Fibroblast of skin of right quadriceps (primary cell): ENCODE measurements at regions not wholly inside any gene's neighbourhood (a gene's known extent, or its start where the extent isn't known, plus 50 kb on each side); places are given as distances from the start of the nearest gene placed in this dataset.
"Not testable (repeated sequence)": the region's sequence is repeated elsewhere in the genome, so short reads cannot be mapped to it uniquely, and the experiment has no call there.

Source experiments
- DNase-seq: peaks from one replicate; pipeline ENCODE4 v3.0.0-alpha.2; 2013

DNA sequence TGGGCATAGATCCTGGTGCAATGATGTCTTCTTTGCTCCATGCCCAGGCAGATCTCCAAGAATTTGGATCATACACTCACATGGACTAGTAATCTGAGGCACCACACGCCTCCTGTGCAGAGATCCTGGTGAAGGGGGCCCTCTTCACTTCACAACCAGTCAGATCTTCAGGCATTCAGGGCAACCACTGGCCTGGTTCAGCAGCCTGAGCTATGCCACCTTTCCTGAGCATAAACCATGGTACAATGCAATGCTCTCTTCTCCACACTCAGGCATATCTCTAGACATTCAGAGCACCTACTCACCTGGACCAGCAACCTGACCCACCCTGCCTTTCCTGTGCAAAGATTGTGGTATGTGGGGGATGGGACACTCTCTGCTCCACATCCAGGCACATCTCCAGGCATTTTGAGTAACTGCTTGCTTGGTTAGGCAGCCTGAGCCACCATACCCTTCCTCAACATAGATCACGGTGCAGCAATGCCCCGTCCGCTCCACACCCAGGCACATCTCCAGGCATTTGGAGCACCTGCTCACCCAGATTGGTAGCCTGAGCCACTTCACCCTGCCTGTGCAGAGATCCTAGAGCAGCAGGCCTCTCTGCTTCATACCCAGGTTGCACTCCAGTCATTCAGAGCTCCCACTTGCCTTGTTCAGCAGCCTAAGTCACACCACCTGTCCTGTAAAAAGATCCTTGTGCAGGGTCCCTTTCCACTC lies 532.2 kb upstream of the STEAP1 start:
- no peak for DNase-seq

DNA sequence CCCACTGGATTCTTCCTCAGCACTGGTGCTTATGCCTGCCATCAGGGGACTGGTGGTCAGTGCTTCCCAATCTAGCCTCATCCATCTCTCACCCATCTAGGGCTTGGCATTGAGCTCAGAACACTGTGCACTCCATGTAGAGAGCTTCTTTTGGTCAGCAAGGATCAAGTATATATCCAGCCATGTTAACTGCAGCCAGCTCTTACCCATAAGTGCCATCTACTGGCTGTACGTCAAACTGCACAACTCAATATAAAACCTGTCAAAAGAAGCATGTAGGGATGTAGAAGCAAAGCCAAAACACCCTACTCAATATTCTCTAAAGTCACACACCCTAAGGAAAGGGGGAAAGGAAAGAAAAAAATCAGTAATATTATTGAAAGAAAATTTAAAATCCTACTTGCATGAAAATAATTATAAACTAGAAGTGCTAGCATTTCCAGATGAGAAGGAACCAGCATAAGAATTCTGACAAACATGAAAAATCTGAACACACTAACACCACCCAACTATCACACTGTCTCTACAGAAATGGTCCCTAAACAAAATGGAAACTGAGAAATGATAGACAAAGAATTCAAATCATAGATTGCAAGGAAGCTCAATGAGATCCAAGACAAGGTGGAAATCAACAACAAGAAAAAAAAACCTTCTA lies 531.1 kb upstream of the STEAP1 start:
- DNase-seq = peak; percentile 43

DNA sequence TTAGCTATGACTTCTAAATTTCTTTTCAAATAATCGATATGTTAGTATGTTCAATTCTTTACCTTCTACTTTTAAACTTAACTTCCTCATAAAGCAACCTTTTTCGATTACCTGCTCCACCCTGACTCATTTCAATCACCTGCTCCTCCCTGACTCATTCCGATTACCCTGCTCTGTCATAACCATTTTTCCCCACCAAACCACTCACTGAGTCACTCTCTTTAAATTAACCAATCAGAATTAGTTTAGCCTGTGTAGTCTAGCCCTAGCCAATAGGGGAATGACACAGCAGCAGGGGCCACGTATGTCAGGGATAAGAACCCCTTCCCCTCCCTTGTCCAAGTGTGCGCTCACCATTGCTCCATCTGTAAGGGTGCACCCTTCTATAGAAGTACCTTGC lies 530.1 kb upstream of the STEAP1 start:
- DNase-seq = not testable (repeated sequence)

DNA sequence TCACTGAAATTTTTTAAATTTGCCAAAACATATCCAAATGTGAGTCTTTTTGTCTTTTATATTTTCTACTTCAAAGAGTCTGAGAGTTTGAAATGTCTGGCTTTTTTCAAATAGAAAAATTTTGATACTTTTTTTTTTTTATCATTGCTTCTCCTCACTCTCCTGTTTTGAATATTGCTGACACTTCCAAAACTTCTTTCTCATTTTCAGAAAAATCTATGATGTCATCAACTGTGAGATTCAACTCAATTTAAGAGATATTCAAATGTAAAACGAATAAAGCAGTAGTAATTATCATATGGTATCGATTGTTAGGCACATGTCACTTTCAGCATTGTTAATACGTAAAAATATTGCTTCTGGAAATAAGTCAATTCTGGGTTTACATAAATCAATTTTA lies 505.8 kb upstream of the STEAP1 start:
- DNase-seq = no peak

DNA sequence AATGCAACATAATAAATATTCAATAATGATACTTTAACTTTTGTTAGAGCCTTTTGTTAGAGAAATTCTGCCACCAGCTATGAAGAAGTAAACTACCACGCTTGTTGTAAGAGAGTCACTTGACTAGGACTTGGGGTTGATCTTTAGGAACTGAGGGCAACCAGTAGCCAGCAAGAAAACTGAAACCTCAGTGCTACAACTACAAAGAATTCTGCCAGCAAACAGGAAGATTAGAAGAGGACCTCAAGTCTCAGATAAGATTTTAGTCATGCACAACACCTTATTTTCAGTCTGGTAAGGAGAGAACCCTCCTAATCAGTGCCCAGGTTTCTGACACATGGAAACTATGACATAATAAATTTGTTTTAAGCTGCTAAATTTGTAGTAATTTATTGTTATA lies 498.3 kb upstream of the STEAP1 start:
- no peak for DNase-seq

DNA sequence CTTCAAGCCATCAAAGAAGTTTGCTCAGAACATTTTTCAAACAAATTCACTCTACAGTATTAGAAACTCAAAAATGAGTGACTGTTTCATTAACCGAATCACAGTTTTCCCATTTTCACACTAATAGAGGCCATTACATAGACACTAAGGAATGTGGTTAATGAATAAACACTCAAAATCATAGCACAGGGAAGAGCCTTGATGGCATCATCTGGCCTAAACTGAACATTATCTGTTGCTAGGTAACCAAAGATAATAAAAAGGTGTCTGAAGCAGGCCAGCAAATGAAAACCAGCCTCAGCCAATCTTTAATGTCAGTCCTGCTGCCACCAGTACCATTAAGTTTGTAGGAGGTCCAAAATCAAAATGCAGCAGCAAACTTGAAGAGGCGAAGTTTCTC lies 492.4 kb upstream of the STEAP1 start:
- DNase-seq = no peak

DNA sequence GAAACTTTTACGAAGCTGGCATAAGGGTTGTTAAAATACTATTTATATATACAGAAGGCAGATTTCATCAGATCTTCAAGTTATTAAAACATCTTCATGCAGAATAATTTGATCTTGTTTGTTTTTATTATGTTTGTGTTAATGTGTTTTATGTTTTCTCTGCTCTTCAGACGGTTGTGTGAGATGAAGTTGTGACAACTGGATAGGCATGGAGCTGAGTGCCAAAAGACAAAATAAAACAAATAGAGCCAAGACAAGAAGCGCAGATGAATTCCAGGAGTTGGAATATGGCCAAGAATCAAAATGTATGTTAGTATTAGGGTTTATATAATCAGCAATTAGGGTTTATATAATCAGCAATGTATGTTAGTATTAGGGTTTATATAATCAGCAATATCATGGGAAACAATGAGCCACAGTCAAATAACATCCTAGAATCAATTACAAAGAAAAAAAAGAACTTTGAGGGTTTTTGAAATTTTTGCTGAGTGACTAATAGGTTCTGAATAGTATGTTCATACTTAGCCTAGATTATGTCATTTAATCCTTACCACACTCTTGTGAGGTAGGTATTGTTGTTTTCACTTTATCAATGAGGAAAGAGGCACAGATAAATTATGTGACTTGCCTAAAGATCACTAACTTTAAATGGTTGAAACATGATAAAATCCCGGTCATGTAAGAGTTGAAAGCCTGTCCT lies 488.0 kb upstream of the STEAP1 start:
- no peak for DNase-seq

DNA sequence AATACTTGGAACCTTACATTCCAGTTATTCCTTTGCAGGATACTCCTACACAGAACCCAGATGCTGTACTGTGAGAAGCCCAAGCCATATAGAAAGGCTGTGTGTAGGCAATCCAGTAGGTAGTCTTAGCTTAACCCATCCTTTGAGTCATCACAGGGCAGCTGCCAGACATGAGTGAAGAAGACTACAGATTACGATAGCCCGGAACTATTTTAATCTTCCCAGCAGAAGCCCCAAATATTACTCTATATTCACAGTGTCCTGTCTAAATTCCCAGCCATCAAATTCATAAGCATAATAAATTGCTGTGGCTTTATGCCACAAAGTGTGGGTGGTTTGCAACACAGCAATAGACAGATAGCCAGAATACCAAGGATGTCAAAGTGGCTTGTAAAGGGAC lies 474.1 kb upstream of the STEAP1 start:
- DNase-seq = no peak

DNA sequence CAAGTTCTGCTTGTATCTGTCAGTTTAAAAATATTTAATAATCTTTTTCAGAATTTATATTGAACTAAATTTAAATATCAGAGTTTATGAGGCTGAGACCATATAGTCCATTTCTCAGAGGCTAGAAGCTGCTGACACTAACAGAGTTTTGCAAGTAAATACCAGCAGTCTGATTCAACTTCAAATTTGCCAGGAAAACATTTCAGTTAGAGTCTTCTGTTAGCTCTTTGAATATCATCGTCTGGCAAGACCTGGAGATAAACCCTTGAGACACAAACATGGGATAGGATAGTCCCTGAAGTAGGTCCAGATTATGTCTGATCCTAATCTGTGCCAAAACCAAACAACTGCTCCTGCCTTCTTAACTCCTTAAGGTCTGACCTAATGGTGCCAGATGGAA lies 472.8 kb upstream of the STEAP1 start:
- no peak for DNase-seq

DNA sequence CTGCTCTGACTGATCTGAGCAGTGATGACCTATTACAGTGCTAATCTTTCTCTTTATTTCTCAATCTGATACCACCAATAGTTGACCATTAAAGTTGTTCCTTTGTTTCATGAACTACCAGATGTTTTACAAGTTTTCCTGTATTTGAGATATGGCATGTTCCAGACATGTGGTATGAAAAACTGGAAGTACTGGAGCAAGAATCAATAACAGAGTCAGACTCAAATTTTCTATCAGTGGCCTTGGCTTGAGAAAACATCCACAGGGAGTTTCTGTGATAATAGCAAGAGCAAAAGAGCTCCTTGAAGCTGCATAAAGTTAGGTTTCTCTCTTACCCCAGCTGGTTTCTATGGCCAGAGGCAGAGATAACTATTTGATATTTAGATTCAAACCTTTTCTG lies 469.0 kb upstream of the STEAP1 start:
- no peak for DNase-seq

DNA sequence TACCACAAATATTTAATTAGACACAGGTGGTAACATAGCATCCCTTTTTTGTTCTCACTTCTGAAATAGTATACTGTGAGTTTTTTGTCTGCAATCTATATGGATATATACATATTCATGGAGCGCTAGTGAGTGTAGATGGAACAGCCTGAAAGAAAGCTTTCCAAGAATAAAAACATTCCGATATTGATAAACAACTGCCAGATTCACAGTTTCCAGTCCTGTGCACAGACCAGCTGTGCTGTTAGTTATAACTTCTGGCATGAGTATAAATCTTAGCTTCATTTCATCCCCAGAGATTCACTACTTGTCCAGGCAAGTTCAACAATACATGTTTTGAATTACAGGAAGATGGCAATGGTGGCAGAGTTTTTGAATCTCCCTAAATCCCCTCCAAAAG lies 467.1 kb upstream of the STEAP1 start:
- DNase-seq = no peak

DNA sequence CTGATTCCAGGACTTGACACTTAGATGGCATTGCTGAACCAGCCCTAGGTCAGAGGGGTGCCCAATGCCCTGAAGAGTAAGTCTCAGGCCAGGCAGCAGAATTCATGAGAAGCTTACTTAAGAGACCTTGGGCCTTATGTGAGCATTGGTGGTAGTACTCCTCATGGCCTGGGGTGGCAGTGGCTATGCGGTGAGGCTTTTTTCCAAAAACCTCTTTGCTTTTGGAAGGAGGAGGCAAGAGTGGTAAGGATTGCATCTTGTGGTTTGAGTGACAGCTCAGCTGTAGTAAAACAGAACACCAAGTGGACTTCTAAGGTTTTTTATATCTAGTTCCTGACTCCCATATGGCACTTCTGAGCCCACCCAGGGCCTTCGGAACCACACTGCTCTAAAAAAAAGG lies 459.0 kb upstream of the STEAP1 start:
- no peak for DNase-seq

DNA sequence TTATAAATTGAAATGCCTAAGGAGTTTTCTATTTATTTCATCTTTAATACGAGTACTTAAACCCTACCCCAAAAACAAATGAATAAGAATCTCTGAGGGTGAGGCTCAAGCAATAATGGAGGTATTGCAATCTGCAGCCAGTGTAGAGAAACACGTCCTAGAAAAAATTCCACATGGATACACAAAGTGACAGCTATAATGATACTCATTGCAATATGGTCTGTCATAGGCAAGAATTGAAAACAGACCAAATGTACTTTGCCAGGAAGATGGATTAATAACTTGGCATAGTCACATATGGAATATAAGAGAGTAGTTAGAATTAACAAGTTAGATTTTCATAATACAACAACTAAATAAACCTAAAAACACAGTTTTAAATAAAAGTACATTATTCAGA lies 440.1 kb upstream of the STEAP1 start:
- DNase-seq = no peak

DNA sequence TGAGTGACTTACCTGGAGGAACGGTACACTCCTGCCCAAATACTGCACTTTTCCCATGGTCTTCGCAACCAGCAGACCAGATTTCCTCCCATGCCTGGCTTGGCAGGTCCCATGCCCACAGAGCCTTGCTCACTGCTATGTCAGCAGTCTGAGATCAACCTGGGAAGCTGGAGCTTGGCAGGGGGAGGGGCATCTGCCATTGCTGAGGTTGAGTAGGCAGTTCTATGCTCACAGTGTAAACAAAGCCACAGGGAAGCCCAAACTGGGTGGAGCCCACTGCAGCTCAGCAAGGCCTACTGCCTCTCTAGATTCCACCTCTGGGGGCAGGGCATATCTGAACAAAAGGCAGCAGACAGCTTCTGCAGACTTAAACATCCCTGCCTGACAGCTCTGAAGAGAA lies 435.3 kb upstream of the STEAP1 start:
- DNase-seq = not testable (repeated sequence)

DNA sequence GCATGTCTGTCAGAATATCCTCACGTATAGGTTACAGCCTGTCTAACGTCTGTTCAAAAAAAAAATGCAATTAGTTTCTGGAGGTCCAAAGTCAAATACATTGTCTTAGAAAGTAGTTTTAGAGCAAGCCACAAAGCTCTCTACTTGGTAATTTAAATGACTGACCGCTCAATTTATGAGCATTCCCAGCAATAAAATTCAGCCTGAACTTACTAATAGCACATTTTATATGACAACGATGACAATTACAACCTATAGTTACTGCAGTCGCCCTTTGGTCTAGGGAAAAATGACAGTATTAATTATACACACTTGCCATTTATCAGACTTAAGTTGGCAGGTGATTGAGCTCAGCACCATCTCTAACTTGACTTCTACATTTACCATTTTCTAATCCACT lies 425.8 kb upstream of the STEAP1 start:
- no peak for DNase-seq

DNA sequence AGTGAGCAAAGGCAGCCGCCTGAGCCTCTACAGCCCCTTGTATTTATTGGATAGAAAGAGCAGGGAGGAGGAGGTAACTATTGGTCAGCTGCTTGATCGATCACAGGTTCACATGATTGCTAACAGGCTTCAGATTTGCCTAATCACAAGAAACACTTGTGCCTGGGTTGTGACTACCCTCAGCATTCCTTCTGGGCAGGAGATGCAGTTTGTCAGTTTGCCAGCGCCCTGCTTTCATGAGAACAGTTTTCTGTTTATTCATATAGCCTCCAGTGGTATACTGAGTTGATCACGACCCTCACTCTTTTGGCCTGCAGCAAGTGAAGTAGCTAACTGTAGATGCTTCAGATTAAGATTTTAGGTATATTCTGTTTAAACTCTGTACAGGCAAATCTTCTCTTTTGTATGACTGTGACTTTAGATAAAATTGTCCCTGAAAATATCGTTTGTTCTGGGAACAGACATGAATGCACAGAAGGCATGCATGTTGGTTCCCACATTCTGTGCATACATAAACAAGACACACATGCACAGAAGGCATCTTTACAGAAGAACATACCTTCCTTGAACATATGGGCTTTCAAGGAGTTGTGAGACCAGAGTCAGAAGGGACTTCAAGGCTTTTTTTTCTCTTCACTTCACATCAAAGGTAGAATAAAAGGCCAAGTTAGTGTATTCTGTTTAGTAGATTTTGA lies 422.4 kb upstream of the STEAP1 start:
- no peak for DNase-seq

DNA sequence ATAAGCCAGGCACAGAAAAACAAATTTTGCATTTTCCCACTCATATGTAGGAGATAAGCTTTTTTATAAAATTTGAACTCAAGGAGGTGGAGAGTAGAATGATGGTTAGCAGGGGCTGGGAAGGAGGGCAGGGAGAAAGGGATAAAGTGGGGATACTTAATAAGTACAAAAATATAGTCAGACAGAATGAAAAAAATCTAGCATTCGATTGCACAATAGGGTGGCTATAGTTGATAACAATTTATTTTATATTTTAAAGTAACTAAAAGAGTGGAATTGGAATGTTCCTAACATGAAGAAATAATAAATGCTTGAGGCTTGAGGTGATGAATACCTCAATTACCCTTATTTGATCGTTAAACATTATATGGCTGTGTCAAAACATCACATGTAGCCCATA lies 415.7 kb upstream of the STEAP1 start:
- no peak for DNase-seq

DNA sequence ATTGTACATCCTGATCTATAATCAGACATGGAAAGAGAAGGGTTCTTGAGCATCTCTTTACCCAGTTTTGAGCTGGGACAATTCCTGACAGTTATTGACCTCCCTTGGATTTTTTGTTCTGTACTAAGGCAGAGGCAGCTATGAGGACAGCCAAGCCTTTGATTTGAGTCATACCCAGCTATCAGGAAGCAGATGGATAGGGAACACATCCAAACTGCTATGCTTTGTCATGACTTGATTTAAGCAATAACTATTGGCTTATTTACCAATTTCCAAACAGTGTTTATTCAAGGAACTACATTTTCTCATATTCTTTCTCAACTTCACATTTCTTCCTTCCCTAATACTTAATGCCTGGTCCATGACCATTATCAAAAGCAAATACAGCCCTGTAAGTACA lies 396.4 kb upstream of the STEAP1 start:
- DNase-seq = no peak

DNA sequence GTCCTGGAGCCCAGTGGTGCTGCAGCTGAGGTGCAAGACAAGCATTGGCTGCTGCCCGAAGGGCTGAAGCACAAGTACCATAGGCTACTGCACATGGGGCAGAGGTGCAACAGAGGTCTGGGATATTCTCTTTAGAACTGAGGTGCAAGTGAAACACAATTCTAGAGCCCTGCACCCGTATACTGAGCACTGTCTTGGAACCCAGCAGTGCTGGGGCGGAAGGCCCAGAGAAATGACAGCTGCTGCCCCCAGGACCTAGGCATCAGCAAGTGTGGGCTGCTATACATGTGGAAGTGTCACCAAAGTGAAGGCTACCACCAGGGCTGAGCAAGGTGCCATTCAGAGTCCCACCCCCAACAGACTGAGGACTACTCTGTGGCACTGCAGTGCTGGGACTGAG lies 393.6 kb upstream of the STEAP1 start:
- no peak for DNase-seq

DNA sequence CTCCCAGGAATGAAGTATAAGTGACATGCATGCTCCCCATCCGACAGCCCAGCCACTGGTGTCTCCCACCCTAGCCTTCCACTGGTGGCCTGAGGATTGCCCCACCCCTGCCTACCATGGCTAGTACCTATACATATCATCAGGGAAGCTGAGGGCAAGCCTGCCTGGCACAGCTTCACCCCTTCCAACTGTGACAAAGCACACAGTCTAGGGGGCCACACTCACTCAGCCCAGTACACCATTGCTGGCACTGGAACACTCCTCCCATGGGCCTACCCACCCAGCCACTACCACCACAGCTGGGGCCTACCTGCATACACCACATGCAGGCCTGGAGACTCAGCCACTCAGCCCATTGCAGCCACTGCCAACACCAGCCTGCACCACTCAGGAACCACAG lies 393.1 kb upstream of the STEAP1 start:
- no peak for DNase-seq

DNA sequence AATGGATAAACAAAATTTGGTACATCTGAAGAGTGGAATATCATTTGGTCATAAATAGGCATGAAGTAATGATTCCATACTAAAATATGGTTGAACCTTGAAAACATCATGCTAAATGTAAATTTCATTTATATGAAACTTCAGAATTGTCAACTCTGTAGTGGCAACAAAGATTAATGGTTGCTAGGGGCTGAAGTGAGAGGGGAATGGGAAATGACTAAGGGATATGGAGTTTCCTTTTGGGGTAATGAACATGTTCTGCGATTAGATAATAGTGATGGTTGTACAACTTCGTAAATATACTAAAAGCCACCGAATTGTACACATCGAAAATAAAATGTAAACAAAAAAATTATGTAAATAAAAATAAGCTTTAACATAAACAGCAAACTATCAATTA lies 384.1 kb upstream of the STEAP1 start:
- no peak for DNase-seq

DNA sequence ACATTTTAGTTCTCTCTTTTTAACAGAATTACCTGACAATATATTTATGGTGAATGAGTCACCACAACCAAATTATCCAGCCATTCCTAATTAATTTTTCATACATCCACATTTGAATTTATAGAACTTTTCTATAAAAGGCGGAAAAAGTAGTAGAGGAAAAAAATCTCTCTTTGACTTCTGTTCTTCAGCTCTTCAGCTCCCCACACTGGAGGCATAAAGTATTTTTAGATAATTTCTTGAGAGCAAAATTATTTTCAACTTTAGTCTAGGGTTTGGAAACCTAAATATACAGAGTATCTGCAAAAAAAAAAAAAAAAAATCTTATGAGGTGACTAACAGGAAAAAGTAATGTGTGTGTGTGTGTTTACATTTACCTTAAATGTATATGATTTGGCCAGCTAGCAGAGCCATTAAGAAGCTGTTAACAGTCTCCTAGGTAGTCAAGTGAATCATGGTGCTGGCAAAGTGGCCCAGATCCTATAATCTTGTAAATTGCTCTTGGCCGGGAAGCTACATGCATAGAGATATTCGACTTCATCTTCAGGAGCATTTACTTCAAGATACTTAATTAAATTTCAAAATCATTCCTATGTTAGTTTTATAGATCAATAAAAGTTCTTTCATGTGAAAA lies 383.1 kb upstream of the STEAP1 start:
- DNase-seq = no peak

DNA sequence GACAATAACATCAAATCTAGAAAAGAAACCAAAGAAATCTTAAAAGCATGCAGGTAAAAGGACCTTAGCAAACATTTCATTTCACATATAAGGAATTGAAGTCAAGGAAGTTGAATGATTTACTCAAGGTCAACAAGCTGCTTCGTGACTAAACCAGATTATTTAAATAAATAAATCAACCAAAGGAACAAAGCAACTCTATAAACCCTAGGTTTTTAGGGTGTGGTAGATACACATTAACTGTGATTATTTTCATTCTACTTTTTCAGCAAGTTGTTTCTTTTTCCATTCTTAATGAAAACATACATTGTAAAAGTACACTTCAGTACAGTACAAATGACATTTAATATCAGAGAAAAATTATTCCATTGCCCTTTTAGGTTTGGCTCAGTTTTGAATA lies 382.0 kb upstream of the STEAP1 start:
- DNase-seq = no peak
